GM21526 (cell line): ENCODE measurements at regions not wholly inside any gene's neighbourhood (a gene's known extent, or its start where the extent isn't known, plus 50 kb on each side); places are given as distances from the start of the nearest gene placed in this dataset.

Source experiments
- ATAC-seq: cut with Tn5 transposase; IDR thresholded peaks from one replicate; pipeline ENCODE4 v1.9.1; 2021; ENCODE audit warnings: moderate library complexity; ENCODE audit not compliant: unreplicated experiment, low FRiP score

DNA sequence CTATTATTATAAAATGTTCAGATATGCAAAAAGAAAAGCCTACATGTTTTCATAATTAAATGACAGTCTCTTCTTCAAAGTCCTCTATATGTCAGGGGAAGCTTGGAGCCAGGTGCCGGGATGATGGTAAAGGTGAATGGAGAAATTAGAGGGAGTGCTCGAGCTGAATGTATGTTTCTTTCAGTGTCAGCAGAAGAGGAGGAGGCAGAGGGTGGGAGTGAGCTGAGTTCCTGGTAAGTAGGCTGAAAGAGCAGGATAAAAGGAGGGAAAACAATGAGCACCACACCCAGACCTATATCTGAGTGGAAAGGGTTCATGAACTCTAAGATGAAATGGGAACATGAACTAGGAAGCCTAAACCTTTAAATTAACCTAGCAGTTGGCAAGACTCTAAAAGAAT is 307.6 kb upstream of the NBEA start:
- no peak for ATAC-seq

DNA sequence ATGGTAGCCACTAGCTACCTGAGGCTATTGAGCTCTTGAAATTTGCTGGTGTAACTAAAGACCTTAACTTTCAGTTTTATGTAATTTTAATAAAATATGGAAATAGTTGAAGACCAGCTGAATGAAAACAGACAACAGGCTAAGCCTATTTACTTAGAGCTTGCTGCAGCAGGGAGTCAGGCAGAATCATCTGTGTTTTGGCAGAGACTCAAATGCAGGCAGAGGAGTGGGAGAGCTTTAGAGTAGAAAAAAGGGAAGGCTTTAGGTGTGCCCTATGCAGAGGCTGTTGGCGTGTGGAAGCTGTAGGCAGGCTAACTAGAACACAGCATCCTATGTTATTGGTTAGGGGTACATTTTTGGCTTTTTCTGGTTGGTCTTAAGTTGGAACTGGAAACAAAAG is 304.9 kb upstream of the NBEA start:
- no peak for ATAC-seq

DNA sequence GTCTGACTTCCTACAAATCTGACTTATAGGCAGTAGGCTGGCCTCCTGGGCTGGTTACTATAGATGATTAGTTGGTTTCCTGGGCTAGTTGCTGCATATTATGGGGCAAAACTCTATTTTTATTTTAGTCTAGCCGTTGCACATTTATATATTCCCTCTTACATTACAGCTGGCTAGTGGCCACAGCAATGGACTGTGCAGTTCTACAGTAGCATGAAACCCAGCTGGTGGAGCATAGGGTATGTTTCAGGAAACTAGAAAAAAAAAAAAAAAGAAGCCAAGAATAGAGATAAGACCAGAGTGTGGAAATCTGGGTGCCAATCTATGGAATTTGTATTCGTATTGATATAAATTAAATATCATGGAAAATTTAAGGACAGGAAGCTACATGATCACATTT is 304.4 kb upstream of the NBEA start:
- no peak for ATAC-seq

DNA sequence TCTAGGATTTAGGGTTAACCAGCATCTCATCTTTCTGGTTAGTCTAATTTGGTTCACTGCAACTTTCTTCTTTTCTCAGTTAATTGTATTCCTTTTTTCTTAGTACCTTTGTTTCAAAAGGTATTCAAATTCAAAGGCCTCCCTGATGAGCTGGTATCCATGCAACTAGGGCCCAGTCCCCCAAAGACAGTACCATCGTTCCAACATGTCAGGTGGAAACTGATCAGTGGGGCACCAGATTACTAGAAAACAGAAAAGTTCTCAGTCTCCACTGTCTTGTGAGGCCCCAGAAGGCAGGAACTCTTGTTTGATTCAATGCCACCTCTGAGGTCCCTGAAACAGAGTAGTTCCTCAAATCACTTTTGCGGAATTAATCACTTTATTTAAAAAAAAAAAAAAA is 303.2 kb upstream of the NBEA start:
- no peak for ATAC-seq

DNA sequence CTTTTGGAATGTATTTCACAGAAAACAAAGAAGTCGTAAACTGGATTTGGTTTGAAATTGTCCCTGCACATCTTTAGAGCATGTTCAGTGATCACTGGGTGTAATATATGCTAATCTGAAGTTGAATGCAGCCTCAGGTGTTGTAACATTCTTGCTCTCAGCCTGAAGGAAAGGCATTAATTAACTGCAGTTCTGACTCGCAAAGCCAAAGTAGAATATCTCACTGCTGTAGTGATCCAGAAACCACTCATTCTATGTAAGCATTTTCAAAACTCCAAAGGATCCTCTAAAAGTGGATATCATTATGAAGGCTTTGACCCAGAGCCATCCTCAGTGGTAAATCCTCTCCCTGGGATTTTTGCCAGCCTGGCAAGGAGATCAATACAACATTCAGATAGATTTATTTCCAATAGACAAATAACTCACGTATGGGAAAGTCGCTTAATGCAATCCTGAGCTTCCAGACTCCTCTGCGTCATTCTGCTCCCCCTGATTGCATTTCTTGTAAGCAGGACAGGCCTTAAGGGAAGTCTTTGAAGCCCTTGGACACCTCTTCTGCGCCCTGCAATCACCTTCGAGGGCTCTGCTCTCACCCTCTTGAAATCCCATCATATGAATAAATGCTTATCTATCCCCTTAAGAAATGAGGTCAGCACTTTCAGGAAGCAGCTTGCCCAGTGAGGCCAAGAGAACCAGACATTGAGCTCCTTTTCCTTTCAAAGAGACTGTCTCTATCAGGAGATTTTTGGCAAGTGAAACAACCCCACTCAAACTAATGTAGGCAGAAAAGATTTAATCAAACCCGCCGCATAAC is 301.7 kb upstream of the NBEA start:
- ATAC-seq, result no peak

DNA sequence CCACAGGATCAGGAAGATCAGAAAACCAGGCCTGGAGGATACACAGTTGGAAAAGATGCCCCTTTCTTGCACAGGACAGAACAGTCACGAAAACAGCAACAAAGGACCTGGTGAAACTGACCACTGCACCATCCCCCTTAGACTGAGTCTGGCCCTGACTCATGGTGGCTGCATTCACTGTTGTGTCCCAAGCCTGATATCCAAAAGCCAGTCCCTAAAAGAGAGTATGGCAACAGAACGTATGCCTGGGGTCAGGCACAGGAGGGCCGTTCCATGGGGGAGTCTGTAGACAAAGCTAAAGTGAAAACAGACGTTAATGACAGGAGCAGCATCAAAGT is 301.1 kb upstream of the NBEA start:
- ATAC-seq, result no peak

DNA sequence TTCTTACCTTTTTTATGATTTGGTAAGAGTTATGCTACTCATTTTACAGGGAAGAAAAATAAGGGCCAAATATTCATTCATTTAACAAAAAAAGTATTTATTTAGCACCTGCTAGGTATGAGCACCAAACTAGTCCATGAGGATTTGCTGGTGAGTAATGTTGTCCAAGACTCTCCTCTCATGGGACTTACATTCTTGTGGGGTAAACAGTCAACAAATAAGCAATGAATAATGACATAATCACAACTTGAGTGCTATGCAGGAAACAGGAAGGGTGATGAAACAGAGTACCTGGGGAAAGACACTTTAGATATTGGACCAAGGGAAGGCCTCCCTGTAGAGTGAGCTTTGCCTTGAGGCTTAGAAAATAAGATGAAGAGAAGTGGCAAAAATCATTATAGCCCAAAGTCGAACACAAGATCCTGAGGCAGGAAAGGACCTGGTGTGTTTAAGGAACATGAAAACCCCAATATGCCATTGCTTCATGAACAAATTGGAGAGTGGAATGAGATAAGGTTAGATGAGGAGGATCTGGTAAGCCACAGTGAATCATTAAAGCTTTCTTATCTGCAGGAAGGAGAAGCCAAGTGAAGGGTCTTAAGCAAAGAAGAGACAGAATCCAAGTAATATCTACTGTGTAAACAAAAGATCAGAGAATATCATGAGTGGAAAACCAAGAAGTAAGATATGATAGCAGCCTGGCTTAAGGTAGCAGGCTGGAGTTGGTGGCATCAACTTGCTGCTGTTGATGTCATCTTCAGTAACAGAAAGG is 294.5 kb upstream of the NBEA start:
- no peak for ATAC-seq

DNA sequence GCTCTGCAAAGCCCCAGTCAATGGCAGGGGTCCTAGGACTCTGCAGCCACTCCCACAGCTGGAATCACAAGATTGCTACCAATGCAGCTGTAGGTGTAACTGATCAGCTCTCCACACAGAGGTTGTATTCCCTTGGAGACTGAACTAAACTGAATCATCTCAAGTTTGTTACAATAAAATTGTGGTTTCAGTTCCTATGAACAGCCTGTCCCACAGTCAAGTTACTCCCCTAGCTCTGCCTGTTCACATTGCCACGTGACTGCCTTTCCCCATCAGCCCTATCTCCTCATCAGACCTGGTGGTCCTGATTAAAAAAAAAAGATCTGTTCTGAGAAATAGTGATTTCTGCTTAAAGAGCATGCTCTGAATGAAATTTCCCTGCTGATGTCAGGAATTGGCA is 287.9 kb upstream of the NBEA start:
- no peak for ATAC-seq

DNA sequence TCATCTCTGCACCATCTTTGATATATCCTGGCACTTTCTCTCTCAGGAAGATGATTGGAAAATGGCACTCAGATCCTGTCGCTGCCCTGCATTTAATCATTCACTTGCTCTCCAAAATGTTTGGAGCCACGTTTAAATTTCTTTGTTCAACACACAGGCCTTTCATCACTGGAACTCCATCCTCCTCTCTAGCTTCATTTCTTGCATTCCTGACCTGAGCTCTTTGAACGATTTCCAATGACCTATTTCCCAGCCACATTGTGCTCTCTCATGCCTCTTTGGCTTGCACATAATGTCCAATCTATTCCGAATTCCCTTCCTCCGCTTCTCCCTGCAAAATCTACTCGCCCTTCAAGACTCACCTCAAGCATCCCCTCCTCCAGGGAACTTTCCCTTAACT is 287.4 kb upstream of the NBEA start:
- ATAC-seq, result no peak

DNA sequence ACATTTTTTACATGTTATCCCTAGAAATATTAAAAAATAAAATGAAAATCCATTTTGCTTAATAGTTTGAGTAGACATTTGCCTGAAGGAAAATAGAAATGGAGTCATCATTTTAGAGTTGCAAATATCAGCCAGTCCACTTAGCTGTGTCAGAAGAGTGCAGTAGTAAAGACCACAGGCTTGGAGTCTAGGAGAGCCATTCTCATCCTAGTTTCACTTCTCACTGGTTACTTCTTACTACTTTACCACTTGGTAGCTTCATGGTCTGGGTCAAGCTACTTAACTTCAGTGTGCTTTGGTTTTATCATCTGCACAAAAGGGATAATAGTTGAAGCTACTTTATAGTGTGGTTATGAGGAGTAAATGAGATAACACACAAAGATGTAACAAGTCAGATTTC is 286.5 kb upstream of the NBEA start:
- no peak for ATAC-seq

DNA sequence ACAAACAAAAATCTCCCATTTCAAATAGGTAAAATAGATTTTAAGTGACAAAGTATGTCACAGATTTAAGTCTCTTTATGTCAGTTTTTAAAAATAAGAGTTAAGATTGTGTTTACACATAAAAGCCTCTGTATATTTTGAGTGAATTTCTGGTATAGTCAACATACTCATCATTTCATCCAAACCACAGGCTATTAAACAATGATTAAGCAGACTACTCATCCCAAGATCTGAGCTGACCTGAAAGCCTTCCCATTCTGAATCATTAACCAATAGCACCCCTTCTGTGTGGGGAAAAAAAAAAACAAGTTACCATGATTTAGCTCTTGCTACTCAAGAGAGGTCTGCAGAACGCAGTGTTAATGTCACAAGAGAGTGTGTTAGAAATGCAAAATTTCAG is 284.4 kb upstream of the NBEA start:
- ATAC-seq, result no peak

DNA sequence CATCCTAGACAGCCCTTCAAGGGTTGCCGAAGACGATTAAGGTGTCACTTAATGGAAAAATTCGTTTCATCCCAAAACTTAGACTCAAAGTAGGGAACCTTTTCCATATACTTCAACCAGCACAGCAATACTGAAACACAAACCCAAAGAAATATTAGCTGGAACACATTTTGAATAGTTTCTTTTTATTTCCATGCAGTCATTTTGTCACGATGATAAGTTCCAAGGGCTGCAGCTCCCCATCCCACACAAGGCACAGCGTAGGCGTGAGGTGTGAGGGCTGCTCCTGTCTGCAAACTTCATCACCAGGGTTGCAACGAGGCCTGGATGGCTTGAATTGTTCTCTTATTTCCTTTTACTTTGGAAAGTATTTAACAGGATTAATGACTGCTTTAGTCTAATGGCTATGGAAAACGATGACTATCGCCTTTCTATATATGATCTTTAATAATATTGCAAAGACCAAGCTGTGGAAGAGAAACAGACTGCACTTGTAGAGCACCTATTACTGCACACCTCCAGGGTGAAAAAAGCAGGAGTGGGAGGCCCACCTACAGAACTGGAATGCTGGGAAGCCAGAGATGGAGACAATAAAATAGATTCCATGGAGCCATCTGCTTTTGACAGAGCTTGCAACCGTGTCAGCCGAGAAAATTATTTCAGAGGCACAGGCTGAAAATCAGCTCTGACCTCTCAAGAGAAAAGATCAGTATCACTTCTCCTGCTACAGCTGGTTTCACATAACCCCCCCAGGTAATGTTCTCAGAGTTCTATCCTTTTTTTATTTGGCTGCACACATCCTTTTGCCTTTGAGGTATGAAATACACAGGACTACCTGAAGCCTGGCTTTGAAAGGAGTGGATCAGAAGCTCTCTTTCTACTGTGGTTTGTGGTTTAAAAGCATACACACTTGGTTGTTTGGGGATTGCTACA is 274.5 kb upstream of the NBEA start:
- ATAC-seq, result no peak

DNA sequence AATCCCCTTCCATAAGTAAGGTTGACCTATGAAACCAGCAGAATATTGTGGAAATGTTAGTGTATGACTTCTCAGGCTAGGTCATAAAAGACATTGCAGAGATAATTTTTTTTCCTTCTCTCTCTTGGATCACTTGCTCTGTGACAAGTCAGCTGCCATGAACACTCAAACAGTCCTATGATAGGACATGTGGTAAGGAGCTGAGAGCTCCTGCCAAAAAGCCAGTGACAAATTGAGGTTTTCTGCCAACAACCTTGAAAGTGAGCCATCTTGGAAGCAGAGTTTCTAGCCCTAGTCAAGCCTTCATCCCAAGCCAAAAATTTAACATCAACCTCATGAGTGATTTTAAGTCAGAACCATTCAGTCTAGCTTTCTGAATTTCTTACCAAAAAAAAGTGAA is 270.9 kb upstream of the NBEA start:
- ATAC-seq, result no peak

DNA sequence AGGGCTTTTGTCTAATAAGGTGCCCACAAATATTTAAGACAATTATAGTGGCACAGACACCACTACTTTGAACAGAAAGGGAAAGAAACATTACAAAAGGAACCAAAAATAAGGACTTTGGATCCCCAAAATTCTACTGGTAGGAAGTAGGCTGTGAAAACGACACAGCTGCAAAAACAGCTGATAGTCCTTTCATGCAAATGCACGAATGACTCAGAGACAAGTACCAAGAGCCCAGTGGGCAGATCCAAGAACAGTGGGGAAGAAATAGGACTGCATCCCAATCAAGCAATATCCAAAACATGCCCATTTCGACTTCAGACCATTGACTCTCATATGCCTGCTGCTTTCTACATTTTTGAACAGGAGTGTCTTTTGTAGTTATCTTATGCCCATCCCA is 269.4 kb upstream of the NBEA start:
- ATAC-seq, result no peak

DNA sequence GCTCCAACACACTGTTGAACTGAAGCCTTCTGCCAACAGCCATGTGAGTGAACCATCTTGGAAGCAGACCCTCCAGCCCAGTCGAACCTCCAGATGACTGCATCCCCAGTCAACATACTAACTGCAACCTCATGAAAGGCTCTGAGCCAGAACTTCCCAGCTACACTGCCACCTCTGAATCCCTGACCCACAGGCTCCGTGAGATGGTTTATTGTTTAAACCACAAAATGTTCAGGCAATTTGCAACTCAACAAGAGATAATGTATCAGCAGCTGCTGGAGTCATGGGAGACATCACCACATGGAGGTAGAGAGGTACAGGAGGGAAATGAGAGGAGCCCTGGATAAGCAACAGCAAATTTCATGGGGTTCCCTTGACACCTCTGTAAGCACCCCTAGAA is 266.4 kb upstream of the NBEA start:
- ATAC-seq, result no peak

DNA sequence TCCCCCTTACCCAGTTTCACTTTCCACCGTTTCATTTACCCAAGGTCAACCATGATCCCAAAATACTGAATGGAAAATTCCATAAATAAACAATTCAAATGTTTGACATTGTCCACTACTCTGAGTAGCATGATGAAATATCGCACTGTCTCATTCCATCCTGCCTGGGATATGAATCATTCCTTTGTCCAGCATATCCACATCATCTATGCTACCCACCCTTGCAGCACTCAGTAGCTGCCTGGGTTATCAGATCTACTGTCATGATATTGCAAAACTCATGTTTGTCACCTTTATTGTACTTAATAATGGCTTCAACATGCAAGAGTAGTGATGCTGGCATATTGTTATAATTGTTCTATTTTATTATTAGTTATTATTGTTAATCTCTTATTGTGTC is 263.9 kb upstream of the NBEA start:
- no peak for ATAC-seq

DNA sequence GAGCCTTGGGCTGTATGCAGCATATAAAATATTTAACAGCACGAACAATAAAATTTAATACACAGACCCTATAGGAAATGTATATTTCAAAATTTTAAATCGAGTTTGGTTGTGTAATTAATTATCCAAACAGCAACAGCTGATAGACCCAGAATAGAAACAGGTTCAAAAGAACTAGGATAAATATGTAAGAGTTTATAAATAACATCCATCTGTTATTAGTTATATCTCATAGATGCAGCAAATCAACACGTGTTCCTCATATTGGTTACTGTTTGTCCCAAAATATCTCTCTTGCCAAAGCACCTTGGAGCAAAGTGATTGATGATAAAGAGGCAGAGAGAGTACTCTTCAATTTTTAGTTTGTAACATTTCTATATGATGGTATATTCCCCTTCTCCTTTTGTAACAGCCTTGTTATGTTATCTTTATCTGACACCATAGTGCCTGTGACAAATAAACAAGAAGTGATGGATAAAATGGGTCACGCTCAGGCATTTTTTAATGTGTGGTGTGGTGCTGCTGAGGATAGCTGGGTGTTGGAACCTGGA is 260.6 kb upstream of the NBEA start:
- ATAC-seq, result no peak

DNA sequence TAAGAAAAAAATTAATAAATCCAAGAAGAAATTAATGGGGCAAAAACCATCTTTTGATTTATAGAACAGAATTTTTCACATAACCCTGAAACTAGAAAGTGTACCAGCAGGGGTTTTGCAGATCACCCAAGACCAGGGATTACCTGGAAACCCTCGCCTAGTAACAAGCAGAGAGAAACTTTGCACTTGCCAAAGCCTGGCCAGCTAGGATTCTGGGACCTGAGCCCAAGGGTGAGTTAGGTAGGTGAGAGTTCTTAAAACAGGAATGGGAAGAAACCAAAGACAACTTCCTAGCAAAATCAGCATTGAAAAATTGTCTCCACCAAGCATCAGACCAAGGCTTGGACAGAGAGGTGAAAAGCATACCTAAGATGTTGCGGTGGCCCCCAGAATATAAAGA is 247.0 kb upstream of the NBEA start:
- ATAC-seq, result no peak

DNA sequence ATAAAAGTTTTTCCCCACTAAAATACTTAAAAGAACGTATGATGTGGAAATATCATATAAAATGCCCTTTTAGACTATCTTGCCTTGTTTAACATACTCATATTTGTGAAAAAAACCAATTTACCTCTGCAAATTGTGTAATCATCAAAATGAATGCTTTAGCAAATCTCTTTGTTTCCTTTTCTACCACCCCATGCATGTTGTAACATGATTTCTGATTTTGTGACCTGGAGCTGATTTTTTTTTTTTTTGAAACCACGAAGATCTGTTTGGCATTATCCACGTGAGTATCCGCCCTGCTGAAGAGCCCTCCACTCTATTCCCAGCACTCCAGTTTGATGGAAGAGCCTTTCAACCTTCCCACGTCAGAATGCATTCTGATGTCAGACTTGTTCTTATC is 245.8 kb upstream of the NBEA start:
- no peak for ATAC-seq

DNA sequence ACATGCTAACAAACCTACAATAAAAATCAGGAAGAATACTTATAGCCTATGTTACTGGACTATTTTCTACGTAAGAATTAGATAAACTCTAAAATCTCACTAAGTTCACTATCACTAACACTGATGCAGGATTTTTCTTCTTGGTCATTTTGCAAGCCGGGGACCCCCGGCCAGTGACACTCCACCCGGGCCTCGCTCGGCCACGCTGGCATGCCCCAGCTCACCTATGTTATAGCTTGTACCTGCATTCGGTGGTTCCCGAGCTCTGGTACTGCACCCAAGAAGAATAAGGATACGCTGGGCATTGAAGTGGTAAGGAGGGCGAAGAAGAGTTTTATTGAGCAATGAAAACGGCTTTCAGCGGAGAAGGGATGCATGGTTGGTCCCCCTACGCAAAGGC is 245.3 kb upstream of the NBEA start:
- ATAC-seq, result no peak

DNA sequence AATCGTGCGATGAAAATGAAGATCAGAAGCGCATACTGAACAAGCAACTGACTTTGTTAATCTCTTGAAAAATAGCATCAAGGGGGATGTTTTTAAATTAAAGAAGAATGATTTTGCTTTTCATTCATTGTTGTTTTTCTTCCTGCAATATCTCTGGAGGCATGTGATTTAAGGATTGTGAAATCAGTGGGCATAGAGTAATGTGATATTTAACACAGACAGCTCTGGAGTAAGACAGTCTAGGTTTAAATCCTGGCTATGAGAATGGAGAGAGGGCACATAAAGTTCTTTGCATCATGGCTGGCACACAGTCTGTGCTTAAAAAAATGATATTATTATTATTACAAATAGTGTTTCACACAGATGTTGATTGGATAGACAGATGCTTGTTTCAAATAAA is 243.1 kb upstream of the NBEA start:
- no peak for ATAC-seq
